GM12874 (cell line): ENCODE measurements at regions not wholly inside any gene's neighbourhood (a gene's known extent, or its start where the extent isn't known, plus 50 kb on each side); places are given as distances from the start of the nearest gene placed in this dataset.

Experiments used
- TF ChIP-seq, protein P1 (sequence below): IDR thresholded peaks from 2 replicates; pipeline ENCODE4 v1.5.1; 2011; ENCODE audit warnings: low read depth, mild to moderate bottlenecking, control low read depth, low read length, moderate library complexity; ENCODE audit not compliant: insufficient read depth

GRCh38 chr4:171162478-171162877 is 650.7 kb upstream of the GALNTL6 start:
- TF ChIP-seq, protein P1, sequence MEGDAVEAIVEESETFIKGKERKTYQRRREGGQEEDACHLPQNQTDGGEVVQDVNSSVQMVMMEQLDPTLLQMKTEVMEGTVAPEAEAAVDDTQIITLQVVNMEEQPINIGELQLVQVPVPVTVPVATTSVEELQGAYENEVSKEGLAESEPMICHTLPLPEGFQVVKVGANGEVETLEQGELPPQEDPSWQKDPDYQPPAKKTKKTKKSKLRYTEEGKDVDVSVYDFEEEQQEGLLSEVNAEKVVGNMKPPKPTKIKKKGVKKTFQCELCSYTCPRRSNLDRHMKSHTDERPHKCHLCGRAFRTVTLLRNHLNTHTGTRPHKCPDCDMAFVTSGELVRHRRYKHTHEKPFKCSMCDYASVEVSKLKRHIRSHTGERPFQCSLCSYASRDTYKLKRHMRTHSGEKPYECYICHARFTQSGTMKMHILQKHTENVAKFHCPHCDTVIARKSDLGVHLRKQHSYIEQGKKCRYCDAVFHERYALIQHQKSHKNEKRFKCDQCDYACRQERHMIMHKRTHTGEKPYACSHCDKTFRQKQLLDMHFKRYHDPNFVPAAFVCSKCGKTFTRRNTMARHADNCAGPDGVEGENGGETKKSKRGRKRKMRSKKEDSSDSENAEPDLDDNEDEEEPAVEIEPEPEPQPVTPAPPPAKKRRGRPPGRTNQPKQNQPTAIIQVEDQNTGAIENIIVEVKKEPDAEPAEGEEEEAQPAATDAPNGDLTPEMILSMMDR: no peak

DNA sequence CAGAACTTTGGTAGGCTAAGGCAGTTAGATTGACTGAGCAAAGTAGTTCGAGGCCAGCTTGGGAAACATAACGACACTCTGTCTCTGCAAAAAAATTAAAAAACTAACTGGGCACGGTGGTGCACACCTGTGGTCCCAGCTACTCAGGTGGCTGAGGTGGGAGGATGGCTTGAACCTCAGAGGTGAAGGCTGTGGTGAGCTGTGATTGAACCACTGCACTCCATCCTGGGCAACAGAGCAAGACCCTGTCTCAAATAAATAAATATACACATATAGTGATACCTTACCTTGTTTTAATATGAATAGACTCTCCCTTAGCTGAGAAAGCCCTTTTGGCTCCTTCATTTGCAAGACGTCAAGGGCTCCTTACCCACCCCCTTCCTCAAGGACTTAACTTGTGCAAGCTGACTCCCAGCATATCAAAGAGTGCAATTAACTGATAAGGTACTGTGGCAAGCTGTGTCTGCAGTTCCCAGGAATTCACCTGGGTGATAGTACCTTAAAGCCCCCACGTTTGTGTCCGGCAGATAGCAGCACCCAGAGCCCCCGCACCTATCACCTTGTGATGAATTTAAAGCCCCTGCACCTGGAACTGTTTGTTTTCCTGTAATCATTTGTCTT is 655.6 kb upstream of the GALNTL6 start:
- TF ChIP-seq, protein P1: no peak

- TF ChIP-seq, protein P1: no peak
These were observed 670.6 kb upstream of the GALNTL6 start for GRCh38 chr4:171142639-171143038.

DNA sequence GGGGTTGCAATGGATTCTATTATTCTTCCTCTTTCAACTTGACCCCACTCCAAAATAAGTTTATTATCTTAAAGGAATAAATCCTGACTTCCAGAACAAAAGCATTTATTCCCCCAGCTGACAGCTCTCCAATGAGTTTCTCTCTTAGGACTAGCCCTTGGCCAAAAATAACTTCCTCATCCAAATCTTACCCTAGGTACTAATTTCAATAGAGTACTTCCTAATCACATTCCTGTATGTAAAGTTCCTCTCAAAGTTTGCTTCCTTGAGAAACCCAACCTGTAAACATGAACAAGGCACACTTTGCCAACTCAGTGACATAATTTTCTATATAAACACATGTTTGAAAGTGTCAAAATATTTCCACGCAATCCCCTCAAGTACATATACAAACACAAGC is 671.2 kb upstream of the GALNTL6 start:
- TF ChIP-seq, protein P1: no peak

DNA sequence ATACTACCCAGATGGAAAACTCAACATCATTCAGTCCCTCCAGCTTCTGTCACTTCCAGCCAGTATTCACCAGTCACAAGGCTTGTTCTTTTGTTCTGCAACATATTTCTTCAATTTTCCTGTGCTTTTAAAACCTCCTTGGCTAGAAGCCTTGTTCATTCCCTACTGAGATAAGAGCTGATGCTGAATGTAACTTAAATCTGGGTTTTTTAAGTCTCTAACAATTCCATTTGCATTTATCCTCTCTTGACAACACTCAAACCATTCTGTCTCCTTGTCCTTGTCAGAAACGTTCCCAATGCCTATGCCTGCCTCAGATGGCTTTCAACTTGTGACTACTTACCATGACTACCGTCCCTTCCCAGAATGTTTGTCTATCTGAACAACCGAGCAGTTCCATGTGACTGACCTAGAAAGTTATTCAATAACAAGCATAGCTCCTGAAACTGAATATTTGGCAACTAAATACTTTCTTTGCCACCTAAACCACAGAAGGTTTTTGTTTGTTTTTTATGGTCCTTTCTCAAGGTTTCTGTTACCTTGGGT is 682.9 kb upstream of the GALNTL6 start:
- TF ChIP-seq, protein P1: no peak

DNA sequence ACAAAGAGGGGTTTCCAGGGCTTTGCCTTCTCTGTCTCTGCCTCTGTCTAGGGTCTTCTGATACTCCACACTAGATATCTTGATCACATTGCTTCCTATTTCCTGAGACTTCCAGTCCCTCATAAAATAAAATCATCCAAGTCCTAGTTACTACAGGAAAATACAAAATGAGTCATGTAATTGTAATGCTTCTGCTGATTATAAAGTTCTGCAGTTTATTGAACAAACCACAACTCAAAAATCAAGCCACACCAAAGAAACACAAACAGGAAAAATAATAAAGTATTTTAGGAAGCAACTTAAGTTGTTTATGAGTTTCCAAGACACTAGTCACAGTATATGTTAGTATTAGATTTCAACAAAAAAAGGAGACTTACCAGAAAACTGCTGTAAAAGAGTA is 695.1 kb upstream of the GALNTL6 start:
- TF ChIP-seq, protein P1: no peak

DNA sequence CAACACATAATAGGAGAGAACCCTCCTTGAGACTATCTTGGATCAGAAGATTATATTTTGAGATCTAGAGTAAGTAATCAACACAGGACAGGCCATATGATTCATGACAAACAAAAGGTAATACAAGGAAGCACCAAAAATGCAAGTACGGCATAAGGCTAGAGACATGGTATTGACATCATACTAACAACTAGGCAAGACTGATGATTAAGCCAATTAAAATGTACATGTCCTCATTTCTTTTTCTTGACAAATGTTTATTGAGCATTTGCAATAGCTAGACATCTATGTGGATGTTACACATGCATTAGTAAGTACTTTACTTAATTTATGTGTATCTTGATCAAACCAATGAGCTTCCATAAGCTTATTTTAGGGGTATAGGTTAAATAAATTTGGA is 695.7 kb upstream of the GALNTL6 start:
- TF ChIP-seq, protein P1: no peak
